PC-3 (cell line): ENCODE measurements at regions not wholly inside any gene's neighbourhood (a gene's known extent, or its start where the extent isn't known, plus 50 kb on each side); places are given as distances from the start of the nearest gene placed in this dataset.
A peak's percentile ranks its signal among the peaks of the same experiment; 100 is the strongest.

Source experiments
- ATAC-seq: fragments of 200-7000 bp; cut with Tn5 transposase; 2 replicates; pipeline ENCODE4 v1.9.1; 2020; ENCODE audit warnings: mild to moderate bottlenecking, moderate library complexity
- BruUV-seq: library from RNA; stranded (reverse); fragments of 400-500 nt; replicated peaks from 2 replicates; lab custom pipeline; 2021; lab: Mats Ljungman, UMichigan
- CTCF ChIA-PET: fragments of 300-600 bp; sonication (Branson Sonifier 250); formaldehyde crosslinking; loops from one replicate; lab custom pipeline; 2022; ENCODE audit warnings: antibody characterized with exemption; lab: Charles Lee
- POLR2A ChIA-PET: fragments of 300-600 bp; sonication (Branson Sonifier 250); formaldehyde crosslinking; loops from one replicate; lab custom pipeline; 2022; ENCODE audit warnings: antibody characterized with exemption; ENCODE audit not compliant: unreplicated experiment; lab: Charles Lee
- DNase-seq: peaks from one replicate; pipeline ENCODE4 v3.0.0-alpha.2; 2015
- H2AFZ ChIP-seq: fragments of 300-600 bp; sonication (generic); 2 replicates; pipeline ENCODE4 v1.6.0; 2016; ENCODE audit warnings: antibody characterized with exemption, low read length
- H3F3A ChIP-seq: fragments of 300-600 bp; sonication (generic); one replicate; pipeline ENCODE4 v1.6.0; 2017; ENCODE audit warnings: antibody characterized with exemption, low read length, control low read depth, mild to moderate bottlenecking; ENCODE audit not compliant: unreplicated experiment
- H3K27ac ChIP-seq: fragments of 300-600 bp; sonication (generic); 2 replicates; pipeline ENCODE4 v1.5.1; 2016; ENCODE audit warnings: mild to moderate bottlenecking, low read length
- H3K27me3 ChIP-seq: fragments of 300-600 bp; sonication (generic); 2 replicates; pipeline ENCODE4 v1.6.1; 2016; ENCODE audit warnings: low read length, mixed read lengths
- H3K36me3 ChIP-seq: fragments of 300-600 bp; sonication (generic); 2 replicates; pipeline ENCODE4 v1.6.1; 2016; ENCODE audit warnings: low read depth, mixed run types, low read length, mixed read lengths
- H3K4me1 ChIP-seq: fragments of 300-600 bp; sonication (generic); 2 replicates; pipeline ENCODE4 v1.5.1; 2016; ENCODE audit warnings: low read length; ENCODE audit not compliant: insufficient read depth
- H3K4me2 ChIP-seq: fragments of 300-600 bp; sonication (generic); 2 replicates; pipeline ENCODE4 v1.6.0; 2016; ENCODE audit warnings: low read length
- H3K4me3 ChIP-seq: fragments of 300-600 bp; sonication (generic); 2 replicates; pipeline ENCODE4 v1.5.1; 2016; ENCODE audit warnings: mild to moderate bottlenecking, low read length, mixed read lengths
- H3K79me2 ChIP-seq: fragments of 300-600 bp; sonication (generic); 2 replicates; pipeline ENCODE4 v1.6.1; 2017; ENCODE audit warnings: low read length, mixed read lengths
- H3K9ac ChIP-seq: fragments of 300-600 bp; sonication (generic); 2 replicates; pipeline ENCODE4 v1.6.0; 2016; ENCODE audit warnings: mild to moderate bottlenecking, low read length
- H3K9me2 ChIP-seq: fragments of 300-600 bp; sonication (generic); replicated peaks from 2 replicates; pipeline ENCODE4 v1.6.1; 2016; ENCODE audit warnings: mixed run types, low read length, mixed read lengths
- H3K9me3 ChIP-seq: fragments of 300-600 bp; sonication (generic); 2 replicates; pipeline ENCODE4 v1.6.1; 2016; ENCODE audit warnings: low read length, mixed read lengths
- H4K20me1 ChIP-seq: fragments of 300-600 bp; sonication (generic); 2 replicates; pipeline ENCODE4 v1.6.1; 2016; ENCODE audit warnings: low read length, mixed read lengths
- EZH2 ChIP-seq: fragments of 300-600 bp; sonication (generic); IDR thresholded peaks from one replicate; pipeline ENCODE4 v1.6.1; 2017; ENCODE audit warnings: antibody characterized with exemption, mild to moderate bottlenecking, low read length; ENCODE audit not compliant: unreplicated experiment
- EZH2phosphoT487 ChIP-seq: fragments of 300-600 bp; sonication (generic); IDR thresholded peaks from 2 replicates; pipeline ENCODE4 v1.6.1; 2018; ENCODE audit warnings: mild to moderate bottlenecking, antibody characterized with exemption, low read length, borderline replicate concordance
- intact Hi-C: fragments of 100-400 bp; cut with micrococcal nuclease; formaldehyde crosslinking; loops from 2 replicates; pipeline ENCODE4 v1.9.0; 2023
- TF ChIP-seq, protein P1 (sequence below): fragments of 300-600 bp; sonication (generic); conservative IDR thresholded peaks from 2 replicates; pipeline ENCODE4 v1.5.1; 2017; ENCODE audit warnings: antibody characterized with exemption, low read depth, mild to moderate bottlenecking, low read length

DNA sequence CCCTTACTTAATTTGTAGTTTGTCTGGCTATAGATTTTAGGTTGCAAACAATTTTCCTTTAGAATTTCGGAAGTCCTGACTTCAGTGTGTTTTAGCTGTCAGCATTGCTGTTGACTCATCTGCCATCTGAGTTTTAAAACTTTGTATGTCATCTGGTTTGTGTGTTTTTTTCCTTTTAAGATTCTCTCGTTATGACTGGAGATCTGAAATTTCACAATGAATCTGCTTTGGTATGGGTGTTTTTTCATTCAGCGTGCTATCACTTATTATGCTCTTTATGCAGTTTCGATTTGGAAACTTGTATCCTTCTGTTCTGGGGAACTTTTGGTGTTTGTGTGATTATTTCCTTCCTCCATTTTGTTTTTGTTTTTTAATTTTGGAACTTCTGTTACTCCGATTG lies 53.7 kb upstream of the ZNF280D start:
- no peak overlapping the region for H3K9ac ChIP-seq
- H4K20me1 ChIP-seq: no peaks in the 10 kb centered on the region
- intact Hi-C loops: no loop called here
- no peak for TF ChIP-seq EZH2
- no peak for TF ChIP-seq EZH2phosphoT487
- TF ChIP-seq, protein P1, sequence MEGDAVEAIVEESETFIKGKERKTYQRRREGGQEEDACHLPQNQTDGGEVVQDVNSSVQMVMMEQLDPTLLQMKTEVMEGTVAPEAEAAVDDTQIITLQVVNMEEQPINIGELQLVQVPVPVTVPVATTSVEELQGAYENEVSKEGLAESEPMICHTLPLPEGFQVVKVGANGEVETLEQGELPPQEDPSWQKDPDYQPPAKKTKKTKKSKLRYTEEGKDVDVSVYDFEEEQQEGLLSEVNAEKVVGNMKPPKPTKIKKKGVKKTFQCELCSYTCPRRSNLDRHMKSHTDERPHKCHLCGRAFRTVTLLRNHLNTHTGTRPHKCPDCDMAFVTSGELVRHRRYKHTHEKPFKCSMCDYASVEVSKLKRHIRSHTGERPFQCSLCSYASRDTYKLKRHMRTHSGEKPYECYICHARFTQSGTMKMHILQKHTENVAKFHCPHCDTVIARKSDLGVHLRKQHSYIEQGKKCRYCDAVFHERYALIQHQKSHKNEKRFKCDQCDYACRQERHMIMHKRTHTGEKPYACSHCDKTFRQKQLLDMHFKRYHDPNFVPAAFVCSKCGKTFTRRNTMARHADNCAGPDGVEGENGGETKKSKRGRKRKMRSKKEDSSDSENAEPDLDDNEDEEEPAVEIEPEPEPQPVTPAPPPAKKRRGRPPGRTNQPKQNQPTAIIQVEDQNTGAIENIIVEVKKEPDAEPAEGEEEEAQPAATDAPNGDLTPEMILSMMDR: no peak
- H3K4me2 ChIP-seq: no peak overlapping the region
- H3K27me3 ChIP-seq: no peaks in the 10 kb centered on the region
- peak overlapping the region; percentile 8; the same call in 1 of the 2 replicates for H2AFZ ChIP-seq
- no peaks in the 10 kb centered on the region for H3K9me3 ChIP-seq
- DNase-seq: no peak
- no peaks in the 10 kb centered on the region for H3K9me2 ChIP-seq
- H3K4me1 ChIP-seq: no peaks in the 10 kb centered on the region
- POLR2A ChIA-PET: no interaction called here
- CTCF ChIA-PET: interaction anchor here (0.6 kb wide), 1 partner anchor 360 kb away, joined by 4 read pairs; no protein-coding TSS in a partner anchor
- no peaks in the 10 kb centered on the region for H3K36me3 ChIP-seq
- H3K4me3 ChIP-seq: no peak overlapping the region
- BruUV-seq: no TSS peak
- ATAC-seq: no peak
- H3K79me2 ChIP-seq: no peaks in the 10 kb centered on the region
- no peaks in the 10 kb centered on the region for H3F3A ChIP-seq
- H3K27ac ChIP-seq: no peak overlapping the region

GRCh38 chr15:56783857-56784661 lies 50.8 kb upstream of the ZNF280D start:
- Histone ChIP-seq H3K4me1 (no peaks in the 10 kb centered on the region), H2AFZ (no peak overlapping the region), H3K9ac (no peak overlapping the region), H3K9me2 (no peaks in the 10 kb centered on the region), H3K36me3 (no peaks in the 10 kb centered on the region), H3K27me3 (no peaks in the 10 kb centered on the region), H3K4me3 (no peak overlapping the region), H3K27ac (no peak overlapping the region), H3K4me2 (no peak overlapping the region), H3K79me2 (no peaks in the 10 kb centered on the region), H3F3A (no peaks in the 10 kb centered on the region), H3K9me3 (no peaks in the 10 kb centered on the region), H4K20me1 (no peaks in the 10 kb centered on the region)
- no TSS peak for BruUV-seq
- no peak for ATAC-seq
- intact Hi-C loops: no loop called here
- POLR2A ChIA-PET: no interaction called here
- TF ChIP-seq EZH2phosphoT487 (no peak), EZH2 (no peak)
- TF ChIP-seq, protein P1: no peak
- no peak for DNase-seq
- CTCF ChIA-PET: no interaction called here

DNA sequence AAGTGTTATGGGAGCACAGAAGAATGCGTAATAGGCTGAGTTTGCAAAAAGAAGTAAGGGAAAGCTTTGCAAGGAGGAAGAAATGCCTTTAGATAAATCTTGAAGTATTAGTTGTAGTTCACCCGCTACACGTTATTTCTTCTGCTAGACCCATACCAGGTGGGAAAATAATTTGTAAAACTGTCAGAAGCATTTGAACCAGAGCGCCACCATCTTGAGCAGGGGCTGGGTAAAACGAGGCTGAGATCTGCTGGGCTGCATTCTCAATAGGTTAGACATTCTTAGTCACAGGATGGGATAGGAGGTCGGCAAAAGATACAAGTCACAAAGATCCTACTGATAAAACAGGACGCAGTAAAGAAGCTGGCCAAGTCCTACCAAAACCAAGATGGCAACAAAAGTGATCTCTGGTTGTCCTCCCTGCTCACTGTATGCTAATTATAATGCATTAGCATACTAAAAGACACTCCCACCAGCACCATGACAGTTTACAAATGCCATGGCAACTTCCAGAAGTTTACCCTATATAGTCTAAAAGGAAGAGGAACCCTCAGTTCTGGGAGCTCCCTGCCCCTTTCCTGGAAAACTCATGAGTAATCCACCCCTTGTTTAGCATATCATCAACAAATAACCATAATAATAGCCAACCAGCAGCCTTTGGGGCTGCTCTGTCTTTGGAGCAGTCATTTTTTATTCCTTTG lies 50.0 kb upstream of the ZNF280D start:
- Histone ChIP-seq H3K4me3 (no peak overlapping the region), H4K20me1 (no peaks in the 10 kb centered on the region), H3K27ac (no peak overlapping the region), H3K27me3 (no peaks in the 10 kb centered on the region), H2AFZ (no peak overlapping the region), H3K9me3 (no peaks in the 10 kb centered on the region), H3K4me1 (no peaks in the 10 kb centered on the region), H3K79me2 (no peaks in the 10 kb centered on the region), H3K4me2 (no peak overlapping the region), H3K9ac (no peak overlapping the region), H3F3A (no peaks in the 10 kb centered on the region), H3K9me2 (no peaks in the 10 kb centered on the region), H3K36me3 (no peaks in the 10 kb centered on the region)
- CTCF ChIA-PET: no interaction called here
- BruUV-seq: no TSS peak
- no peak for ATAC-seq
- intact Hi-C loops: no loop called here
- TF ChIP-seq, protein P1: no peak
- TF ChIP-seq EZH2phosphoT487 (no peak), EZH2 (no peak)
- POLR2A ChIA-PET: no interaction called here
- DNase-seq: no peak
